HG03175 (cell line): ENCODE measurements at regions not wholly inside any gene's neighbourhood (a gene's known extent, or its start where the extent isn't known, plus 50 kb on each side); places are given as distances from the start of the nearest gene placed in this dataset.

Source experiments
- ATAC-seq: cut with Tn5 transposase; IDR thresholded peaks from one replicate; pipeline ENCODE4 v1.9.1; 2021; ENCODE audit warnings: mild to moderate bottlenecking, moderate library complexity; ENCODE audit not compliant: unreplicated experiment

GRCh38 chr2:45153121-45153520, 143.9 kb upstream of the SIX2 start:
- ATAC-seq, result no peak

- no peak for ATAC-seq
Observed at GRCh38 chr2:45152691-45153090, 143.4 kb upstream of the SIX2 start.

GRCh38 chr2:45145073-45145899, 136.0 kb upstream of the SIX2 start:
- no peak for ATAC-seq

GRCh38 chr2:45141883-45142866, 132.9 kb upstream of the SIX2 start:
- peak; percentile 75 for ATAC-seq

GRCh38 chr2:45140675-45141074, 131.4 kb upstream of the SIX2 start:
- ATAC-seq, result no peak

GRCh38 chr2:45138904-45139303, 129.7 kb upstream of the SIX2 start:
- no peak for ATAC-seq

- no peak for ATAC-seq
Observed at GRCh38 chr2:45137966-45138695, 128.9 kb upstream of the SIX2 start.

- ATAC-seq, result no peak
Observed at GRCh38 chr2:45134726-45135125, 125.5 kb upstream of the SIX2 start.

GRCh38 chr2:45134014-45134413, 124.8 kb upstream of the SIX2 start:
- no peak for ATAC-seq

GRCh38 chr2:45132551-45132950, 123.3 kb upstream of the SIX2 start:
- ATAC-seq, result no peak

GRCh38 chr2:45131587-45131986, 122.3 kb upstream of the SIX2 start:
- ATAC-seq, result no peak

- no peak for ATAC-seq
Observed at GRCh38 chr2:45130736-45131135, 121.5 kb upstream of the SIX2 start.

- no peak for ATAC-seq
Observed at GRCh38 chr2:45128580-45128997, 119.3 kb upstream of the SIX2 start.

GRCh38 chr2:45127891-45128290, 118.6 kb upstream of the SIX2 start:
- no peak for ATAC-seq

- ATAC-seq, result no peak
Observed at GRCh38 chr2:45127321-45127720, 118.1 kb upstream of the SIX2 start.

GRCh38 chr2:45125232-45125631, 116.0 kb upstream of the SIX2 start:
- no peak for ATAC-seq

- ATAC-seq, result no peak
Observed at GRCh38 chr2:45124456-45124855, 115.2 kb upstream of the SIX2 start.

GRCh38 chr2:45123521-45124191, 114.4 kb upstream of the SIX2 start:
- no peak for ATAC-seq

- ATAC-seq, result no peak
Observed at GRCh38 chr2:45123065-45123464, 113.8 kb upstream of the SIX2 start.

- ATAC-seq, result no peak
Observed at GRCh38 chr2:45121236-45121927, 112.1 kb upstream of the SIX2 start.
